HG02759 (cell line): ENCODE measurements at regions not wholly inside any gene's neighbourhood (a gene's known extent, or its start where the extent isn't known, plus 50 kb on each side); places are given as distances from the start of the nearest gene placed in this dataset.

Experiments used
- ATAC-seq: cut with Tn5 transposase; IDR thresholded peaks from one replicate; pipeline ENCODE4 v1.9.1; 2021; ENCODE audit warnings: mild to moderate bottlenecking, moderate library complexity; ENCODE audit not compliant: unreplicated experiment

- ATAC-seq: no peak
Observed at GRCh38 chr5:6198531-6198930, 179.8 kb downstream of the MED10 start.

DNA sequence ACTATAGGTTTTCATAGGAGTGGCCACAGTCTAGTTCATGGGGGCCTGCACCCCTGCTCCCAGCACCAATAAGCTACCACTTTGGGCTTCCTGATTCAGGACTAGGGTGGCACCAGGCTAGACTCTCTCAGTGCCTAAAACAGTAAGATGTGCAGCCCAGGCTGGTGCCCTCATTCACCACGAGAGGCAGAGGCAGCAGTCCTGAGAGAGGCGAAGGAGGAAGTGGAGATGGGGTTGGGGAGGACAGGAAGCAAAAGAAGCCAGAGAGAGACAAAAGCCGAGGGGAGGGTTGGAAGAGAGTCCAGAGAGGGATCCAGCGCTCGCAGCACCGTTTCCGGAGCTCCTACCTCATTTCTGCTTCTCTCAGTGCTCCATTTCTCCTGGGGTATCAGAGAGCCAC, 180.9 kb downstream of the MED10 start:
- ATAC-seq: no peak

GRCh38 chr5:6195711-6196358, 182.5 kb downstream of the MED10 start:
- ATAC-seq: no peak

GRCh38 chr5:6194906-6195612, 183.3 kb downstream of the MED10 start:
- ATAC-seq: no peak

DNA sequence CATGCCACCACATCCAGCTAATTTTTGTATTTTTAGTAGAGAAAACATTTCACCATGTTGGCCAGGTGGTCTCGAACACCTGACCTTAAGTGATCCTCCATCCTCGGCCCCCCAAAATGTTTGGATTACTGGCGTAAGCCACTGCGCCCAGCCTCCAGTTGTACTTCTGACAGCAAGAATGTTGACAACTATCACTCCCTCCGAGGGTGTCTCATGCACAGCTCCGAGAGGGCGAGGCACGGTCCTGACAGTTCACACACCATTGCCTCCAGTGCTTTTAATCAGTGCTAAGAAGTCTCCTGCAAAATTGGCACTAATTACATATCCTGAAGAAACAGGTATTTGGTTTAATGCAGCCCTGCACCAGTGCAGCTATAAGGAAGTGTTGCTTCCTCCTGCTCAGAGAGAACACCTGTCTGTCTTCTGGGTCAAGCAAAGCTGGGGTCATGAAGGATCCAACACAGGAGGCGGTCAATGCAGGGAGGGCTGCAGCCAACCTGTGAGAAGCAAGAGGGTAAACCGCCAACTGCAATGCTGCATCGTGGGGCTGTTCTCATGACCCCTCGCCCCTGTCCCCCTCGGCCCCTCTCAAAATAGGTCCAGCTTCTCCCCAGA, 184.0 kb downstream of the MED10 start:
- no peak for ATAC-seq

- no peak for ATAC-seq
Observed at GRCh38 chr5:6193310-6193709, 185.0 kb downstream of the MED10 start.

DNA sequence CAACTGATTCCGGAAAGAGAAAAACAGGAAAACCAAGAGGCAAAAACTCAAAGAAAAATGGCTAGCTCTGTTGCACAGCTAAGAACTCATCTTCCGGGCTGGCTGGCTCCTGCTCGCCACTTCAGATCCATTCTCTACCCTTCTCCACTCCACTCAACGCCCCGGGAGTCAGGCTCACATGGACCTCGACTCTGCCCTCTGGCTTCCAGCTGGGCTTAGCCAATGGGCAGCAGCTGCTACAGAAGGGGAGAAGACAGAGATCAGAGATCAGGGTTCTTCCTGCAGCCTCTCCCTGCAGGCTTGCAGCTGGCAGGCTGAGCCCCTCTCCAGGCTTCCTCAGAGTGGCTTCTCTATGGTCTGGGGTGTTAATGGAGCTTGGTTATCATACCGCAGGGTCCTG, 187.5 kb downstream of the MED10 start:
- ATAC-seq: no peak

- no peak for ATAC-seq
Observed at GRCh38 chr5:6188976-6189375, 189.4 kb downstream of the MED10 start.

DNA sequence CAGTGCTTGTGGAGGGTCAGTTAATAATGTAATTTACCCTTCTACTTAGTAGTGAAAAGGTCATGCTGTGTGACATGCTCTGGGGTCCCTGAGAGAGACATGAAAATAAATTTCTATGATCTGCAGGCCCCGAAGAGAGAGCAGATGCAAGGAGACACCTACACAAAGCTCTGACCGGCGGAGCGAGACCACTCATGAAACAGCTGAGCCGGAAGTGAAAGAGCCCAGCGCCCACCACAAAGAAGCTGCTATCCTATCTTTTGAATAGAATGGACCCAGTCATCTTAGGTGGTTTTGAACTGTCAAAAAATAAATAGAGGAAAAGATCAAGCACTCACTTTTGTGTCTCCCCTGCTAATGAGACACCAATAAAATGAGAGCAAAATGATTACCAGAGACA, 190.0 kb downstream of the MED10 start:
- peak; percentile 96 for ATAC-seq

DNA sequence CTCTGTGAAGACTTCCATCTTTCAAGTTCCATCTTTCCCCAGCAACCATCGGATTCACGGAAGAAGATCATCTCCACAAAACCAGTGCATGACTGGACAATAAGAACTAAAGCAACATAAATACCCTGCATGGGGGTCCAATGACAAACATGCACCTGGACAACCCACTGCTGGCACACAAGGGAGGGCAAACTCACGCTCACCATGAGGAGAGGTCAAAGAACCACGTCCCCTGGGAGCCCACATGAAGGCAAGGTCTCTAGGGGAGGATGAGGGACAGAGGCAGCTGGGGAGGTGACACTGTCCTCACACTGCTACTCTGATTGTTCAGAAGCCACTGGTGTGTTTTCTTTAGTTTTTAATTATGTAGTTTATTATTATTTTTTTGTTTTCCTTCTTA, 190.8 kb downstream of the MED10 start:
- no peak for ATAC-seq

DNA sequence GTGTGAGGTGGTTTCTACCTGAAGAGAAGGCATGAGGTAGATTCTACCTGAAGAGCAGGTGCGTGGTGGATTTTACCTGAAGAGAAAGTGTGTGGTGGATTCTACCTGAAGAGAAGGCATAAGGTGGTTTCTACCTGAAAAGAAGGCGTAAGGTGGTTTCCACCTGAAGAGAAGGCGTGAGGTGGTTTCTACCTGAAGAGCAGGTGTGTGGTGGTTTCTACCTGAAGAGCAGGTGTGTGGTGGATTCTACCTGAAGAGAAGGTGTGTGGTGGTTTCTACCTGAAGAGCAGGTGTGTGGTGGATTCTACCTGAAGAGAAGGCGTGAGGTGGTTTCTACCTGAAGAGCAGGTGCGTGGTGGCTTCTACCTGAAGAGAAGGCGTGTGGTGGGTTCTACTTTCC, 192.8 kb downstream of the MED10 start:
- no peak for ATAC-seq

DNA sequence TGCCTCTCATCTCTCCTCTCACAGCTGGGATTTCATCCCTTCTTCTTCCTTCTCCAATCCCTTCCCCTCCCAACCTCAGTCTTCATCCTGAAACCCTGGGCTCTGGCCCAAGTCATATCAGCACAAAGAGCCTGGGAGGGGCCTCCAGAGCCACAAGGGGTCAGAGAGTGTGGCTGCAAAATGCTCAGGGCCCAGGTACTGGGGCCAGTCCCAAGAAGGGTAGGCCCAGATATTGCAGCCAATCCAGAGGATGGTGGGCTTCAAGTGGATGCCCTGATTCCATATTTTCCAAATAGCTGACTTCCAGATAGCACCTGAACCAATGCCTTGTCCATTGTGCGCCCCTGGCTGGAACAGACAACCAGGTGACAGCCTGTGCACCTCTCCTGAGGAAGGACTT, 193.9 kb downstream of the MED10 start:
- no peak for ATAC-seq

DNA sequence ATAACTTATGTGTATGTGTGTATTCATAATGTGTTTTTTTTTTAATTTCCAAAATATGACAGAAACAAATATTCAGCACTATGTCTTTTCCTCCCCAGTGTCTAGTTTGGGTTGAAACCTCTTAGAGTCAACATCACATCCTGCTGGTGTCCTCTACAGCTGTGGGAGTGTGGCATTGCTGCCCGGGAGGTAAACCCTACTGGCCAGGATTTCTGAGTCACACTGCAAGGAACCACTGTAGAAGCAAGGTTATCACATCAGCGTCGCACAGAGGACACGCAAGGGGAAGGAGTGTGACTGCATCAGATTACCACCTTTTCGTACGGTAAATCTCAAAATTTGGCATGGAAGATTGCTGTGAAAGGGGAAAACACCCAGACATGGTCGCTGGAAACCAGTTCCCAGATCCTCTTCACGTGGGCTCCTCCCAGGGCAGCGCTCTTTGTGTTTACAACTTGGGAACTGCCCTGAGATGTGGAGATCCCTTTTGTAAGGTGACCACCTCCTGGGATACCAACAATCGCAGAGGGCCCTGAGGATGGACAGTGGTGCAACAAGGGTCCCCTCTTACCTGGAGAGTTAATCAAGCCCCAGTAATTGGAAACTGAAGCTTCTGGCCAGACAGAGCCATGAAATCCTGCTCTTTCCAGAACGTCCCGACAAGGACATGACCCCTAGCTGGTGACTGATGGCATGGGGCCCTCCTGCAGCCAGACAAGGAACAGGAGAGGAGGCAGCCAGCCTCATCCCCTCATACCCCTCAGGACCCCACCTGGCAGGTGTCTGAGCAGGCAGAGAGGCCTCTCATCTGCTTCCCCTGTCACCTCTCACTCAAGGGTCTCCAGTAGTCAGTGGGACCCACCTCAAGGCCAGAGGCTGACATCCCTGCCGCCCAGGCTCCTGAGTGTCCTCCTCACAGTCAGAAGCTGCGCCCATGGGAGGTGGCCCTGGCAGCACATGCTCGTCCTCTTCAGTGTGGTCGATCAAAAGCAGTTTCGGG, 194.7 kb downstream of the MED10 start:
- no peak for ATAC-seq

- no peak for ATAC-seq
Observed at GRCh38 chr5:6182271-6182815, 196.0 kb downstream of the MED10 start.

DNA sequence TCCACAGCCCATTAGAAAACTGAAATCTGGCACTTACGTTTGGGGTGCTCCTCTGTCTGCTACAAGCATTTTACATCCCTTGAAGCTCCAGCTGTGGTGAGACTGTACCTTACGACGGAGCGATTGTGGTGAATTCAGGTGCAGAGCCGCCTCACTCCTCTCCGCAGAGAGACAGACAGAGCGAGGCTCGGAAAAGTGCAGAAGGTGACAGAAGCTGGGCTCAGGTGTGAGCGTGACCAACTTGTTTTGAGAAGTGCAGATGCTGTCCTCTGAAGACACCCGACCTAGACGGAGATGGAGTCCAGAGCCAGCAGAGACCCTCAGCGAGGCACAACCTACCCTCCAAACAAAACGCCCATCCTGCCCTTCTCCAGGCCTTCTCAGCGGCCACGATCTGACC, 196.5 kb downstream of the MED10 start:
- ATAC-seq: no peak

DNA sequence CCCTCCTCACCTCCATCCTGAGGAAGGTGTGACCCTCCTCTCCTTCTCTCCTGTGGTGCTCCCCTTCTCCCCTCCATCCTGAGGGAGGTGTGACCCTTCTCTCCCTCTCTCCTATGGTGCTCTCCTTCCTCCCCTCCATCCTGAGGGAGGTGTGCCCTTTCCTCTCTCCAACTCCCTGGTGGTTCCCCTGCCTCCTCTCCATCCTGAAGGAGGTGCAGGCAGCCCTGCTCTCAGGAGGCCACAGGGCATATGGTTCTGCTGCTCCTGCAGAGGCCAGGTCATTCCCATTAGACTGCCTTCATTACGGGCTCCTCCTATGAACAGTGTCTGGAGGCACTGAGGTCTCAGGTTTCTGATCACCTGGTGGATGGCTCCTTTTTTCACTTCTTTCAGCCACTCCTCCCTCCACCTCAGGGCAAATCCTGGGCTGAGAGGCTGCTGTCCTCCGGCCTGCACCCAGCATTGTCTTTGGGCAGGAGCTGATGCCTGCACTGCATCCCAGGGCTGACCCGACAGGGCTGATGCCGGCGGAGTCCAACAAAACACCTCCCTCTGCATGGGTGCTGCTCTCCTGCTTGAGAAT, 197.1 kb downstream of the MED10 start:
- no peak for ATAC-seq

DNA sequence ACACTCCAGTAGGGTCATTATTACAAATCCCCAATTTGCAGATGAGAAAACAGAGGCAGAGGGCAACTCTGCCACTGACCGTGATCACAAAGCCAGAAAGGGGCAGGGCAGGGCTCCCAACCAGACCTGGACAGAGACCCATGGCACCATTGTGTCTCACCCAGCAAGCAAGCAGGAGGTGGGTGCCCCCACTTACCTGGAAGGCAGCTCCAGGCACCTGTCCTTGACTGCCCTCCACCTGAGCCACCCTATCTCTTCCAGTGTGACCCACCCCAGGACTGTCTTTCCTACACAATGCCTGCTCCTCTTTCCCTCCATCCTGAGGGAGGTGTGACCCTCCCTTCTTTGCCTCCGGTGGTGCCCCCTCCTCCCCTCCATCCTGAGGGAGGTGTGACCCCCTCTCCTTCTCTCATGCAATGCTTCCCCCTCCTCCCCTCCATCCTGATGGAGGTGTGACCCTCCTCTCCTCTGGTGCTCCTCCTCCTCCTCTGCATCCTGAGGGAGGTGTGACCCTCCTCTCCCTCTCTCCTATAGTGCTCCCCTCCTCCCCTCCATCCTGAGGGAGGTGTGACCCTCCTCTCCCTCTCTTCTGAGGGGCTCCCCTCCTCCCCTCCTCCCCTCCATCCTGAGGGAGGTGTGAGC, 198.0 kb downstream of the MED10 start:
- no peak for ATAC-seq

DNA sequence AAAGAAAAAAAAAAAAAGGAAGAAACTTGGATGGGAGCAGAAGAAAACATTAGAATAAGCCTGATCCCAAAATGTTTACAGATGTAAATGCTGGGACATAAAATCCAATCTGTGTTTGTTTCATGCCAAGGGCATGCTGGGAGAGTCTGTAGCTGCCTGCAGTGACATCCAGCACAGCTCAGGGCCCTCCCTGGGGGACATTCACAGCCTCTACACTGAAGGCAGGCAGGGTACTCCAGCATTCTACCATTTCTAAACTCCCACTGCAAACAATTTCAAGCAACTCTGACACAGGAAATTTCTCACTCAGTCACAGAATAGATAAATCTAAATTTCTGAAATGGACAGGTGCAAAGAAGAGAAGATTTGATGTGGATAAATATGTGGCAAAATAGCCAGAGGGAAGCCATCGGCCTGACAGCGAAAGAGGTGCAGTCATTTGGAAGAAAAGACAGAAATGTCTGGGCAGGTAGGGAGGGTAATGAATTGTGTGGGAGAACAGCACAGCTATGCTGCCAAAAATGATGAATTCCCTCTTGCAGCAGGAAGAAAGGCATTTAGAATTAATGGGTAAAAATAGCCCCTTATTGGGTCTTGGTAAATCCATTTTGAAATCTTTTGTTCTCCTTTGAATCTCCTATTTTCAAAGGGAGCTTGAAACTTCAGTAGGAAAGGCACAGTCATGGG, 199.4 kb downstream of the MED10 start:
- no peak for ATAC-seq

DNA sequence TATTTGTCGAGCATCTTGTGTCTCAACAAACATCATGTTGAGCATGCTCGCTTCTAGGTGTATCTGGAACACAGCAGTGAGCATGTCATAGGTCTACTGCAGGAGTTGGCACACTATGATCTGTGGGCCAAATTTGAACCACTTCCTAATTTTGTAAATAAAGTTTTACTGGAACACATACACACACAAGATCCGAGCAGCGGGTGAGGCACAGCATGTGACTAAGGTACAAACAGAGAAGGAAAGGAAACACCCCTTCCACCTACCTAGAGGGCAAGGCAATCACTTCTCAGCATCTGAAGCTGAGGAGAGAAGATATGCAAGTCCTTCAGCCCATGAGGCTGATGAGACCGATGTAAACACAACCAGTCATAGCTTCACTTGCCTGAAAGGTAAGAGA, 200.4 kb downstream of the MED10 start:
- no peak for ATAC-seq
